Activated naive CD8-positive, alpha-beta T cell treated with anti-CD3 and anti-CD28 coated beads for 36 hours (primary cell): ENCODE measurements at regions not wholly inside any gene's neighbourhood (a gene's known extent, or its start where the extent isn't known, plus 50 kb on each side); places are given as distances from the start of the nearest gene placed in this dataset.

Source experiments
- DNase-seq: peaks from one replicate; pipeline ENCODE4 v3.0.0; 2021
- H3K27ac Mint-ChIP-seq: one replicate; pipeline ENCODE4 v1.8.0; 2022; ENCODE audit warnings: mild to moderate bottlenecking, moderate library complexity, mixed read lengths
- H3K27me3 Mint-ChIP-seq: one replicate; pipeline ENCODE4 v1.8.0; 2022; ENCODE audit warnings: mild to moderate bottlenecking, mixed read lengths
- H3K36me3 Mint-ChIP-seq: one replicate; pipeline ENCODE4 v1.8.0; 2021; ENCODE audit warnings: mild to moderate bottlenecking, mixed read lengths
- H3K4me1 Mint-ChIP-seq: one replicate; pipeline ENCODE4 v1.8.0; 2021; ENCODE audit warnings: mixed read lengths
- H3K4me3 Mint-ChIP-seq: one replicate; pipeline ENCODE4 v1.8.0; 2022; ENCODE audit warnings: mild to moderate bottlenecking, moderate library complexity, mixed read lengths
- H3K9me3 Mint-ChIP-seq: one replicate; pipeline ENCODE4 v1.8.0; 2022; ENCODE audit warnings: mixed read lengths

DNA sequence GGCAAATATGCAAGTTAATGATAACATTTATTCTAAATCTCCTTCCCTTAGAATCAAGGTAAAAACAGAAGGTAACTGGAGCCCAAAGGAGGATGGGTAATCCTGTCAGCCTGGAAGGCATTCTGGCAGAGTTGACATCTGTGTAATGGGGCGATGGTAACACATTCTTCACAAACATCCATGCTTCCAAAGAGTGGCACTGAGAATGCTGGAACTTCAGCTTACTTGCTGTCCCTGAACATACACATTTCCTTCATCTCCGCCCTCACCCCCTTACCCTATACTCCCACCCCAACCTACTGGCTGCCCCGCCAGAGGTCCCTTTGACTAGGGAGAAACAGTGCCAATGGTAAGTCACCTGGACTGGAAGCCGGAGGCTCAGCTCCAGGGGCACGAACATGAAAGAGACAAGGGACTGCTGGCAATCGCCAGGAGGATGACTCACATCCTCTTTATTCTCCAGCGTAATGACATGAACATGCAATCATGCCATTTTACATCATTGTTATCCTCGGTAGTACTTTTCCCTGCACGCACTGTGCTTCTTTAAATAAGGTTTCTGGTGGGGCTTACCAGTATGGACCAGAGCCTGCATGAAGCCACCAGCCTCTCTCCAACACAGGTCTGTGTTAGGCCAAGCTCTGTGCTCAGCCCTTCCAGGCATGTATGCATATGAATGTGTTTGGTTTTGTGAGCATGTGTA, 694.2 kb upstream of the TENM3 start:
- H3K27me3 Mint-ChIP-seq, result no peaks in the 10 kb centered on the region
- no peak overlapping the region for H3K4me3 Mint-ChIP-seq
- no peak overlapping the region for H3K27ac Mint-ChIP-seq
- H3K9me3 Mint-ChIP-seq, result peaks cover 9% of the 10 kb centered on the region
- H3K36me3 Mint-ChIP-seq, result no peaks in the 10 kb centered on the region
- DNase-seq, result no peak
- no peaks in the 10 kb centered on the region for H3K4me1 Mint-ChIP-seq

DNA sequence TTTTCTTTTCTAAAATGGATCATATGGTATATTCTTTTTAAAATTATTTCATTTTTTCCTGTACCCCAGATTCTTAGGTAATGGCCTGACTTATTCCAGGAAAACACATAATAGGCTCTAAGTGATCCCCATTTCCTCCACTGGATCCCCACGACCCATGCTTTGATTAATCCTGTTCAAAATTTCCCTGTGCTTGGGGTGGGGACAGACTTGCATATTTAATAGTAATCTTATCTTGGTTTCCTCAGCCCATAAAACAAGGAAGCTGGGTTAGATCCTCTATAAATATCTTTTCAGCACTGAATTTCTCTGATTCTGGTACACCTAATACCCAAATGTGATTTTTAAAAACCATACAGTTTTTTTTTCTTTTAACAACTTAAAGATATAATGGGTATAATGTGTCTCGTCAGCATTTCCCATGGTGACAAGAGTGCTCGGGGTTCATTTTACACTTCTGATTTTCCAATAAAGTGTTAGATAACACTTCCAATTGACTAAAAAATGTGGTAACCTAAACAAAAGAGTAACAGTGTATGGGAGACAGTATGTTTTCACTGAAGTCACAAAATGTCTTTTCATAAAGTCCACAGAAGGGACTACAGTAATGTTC, 693.5 kb upstream of the TENM3 start:
- Mint-ChIP-seq H3K9me3 (peaks cover 9% of the 10 kb centered on the region), H3K4me1 (no peaks in the 10 kb centered on the region), H3K36me3 (no peaks in the 10 kb centered on the region), H3K27ac (no peak overlapping the region), H3K27me3 (no peaks in the 10 kb centered on the region), H3K4me3 (no peak overlapping the region)
- DNase-seq, result no peak

- H3K36me3 Mint-ChIP-seq, result no peaks in the 10 kb centered on the region
- H3K4me1 Mint-ChIP-seq, result no peaks in the 10 kb centered on the region
- no peak for DNase-seq
- H3K27ac Mint-ChIP-seq, result no peak overlapping the region
- no peaks in the 10 kb centered on the region for H3K27me3 Mint-ChIP-seq
- peaks cover 9% of the 10 kb centered on the region for H3K9me3 Mint-ChIP-seq
- H3K4me3 Mint-ChIP-seq, result no peak overlapping the region
These were observed 692.8 kb upstream of the TENM3 start for GRCh38 chr4:181550381-181550780.

- Mint-ChIP-seq H3K36me3 (no peaks in the 10 kb centered on the region), H3K9me3 (peaks cover 6% of the 10 kb centered on the region), H3K4me1 (no peaks in the 10 kb centered on the region), H3K4me3 (no peak overlapping the region), H3K27ac (no peak overlapping the region), H3K27me3 (no peaks in the 10 kb centered on the region)
- no peak for DNase-seq
These were observed 683.6 kb upstream of the TENM3 start for GRCh38 chr4:181559637-181560036.

DNA sequence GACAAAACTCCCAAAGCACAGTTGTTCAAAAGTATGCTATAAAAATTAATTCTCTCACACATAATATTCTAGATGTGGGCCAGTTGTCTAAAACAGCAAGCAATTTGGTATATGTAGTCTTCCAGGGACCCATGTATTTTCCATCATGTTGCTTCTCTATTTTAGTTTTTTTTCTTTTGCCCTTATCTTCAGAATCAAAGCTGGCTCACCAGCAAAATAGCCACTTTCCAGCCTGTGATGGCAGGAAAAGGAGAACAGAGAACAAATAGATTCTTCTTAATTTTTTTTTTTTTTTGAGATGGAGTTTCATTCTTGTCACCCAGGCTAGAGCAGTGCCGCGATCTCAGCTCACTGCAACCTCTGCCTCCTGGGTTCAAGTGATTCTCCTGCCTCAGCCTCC, 680.8 kb upstream of the TENM3 start:
- Mint-ChIP-seq H3K4me1 (no peaks in the 10 kb centered on the region), H3K36me3 (no peaks in the 10 kb centered on the region), H3K27ac (no peak overlapping the region), H3K9me3 (peaks cover 6% of the 10 kb centered on the region), H3K27me3 (no peaks in the 10 kb centered on the region), H3K4me3 (no peak overlapping the region)
- DNase-seq, result no peak

DNA sequence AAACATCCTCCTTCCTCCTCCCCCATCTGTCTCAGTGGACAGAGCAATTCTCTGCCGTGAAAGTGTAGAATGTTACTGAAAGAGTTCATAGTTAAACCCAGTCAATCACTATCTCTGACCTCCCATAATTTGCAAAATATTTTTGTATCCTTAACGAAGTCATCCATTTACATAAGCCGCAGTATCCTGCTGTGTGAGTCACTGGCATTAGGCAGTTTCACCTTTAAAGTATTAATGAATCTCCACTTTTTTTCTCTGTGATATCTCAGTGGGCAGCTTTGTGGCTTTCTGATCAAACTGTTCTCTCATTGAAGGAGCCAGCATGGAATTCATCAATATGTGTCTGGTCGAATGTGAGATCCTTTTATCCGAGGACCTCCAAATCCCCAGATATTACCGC, 678.6 kb upstream of the TENM3 start:
- H3K4me3 Mint-ChIP-seq, result no peak overlapping the region
- DNase-seq, result no peak
- no peaks in the 10 kb centered on the region for H3K27me3 Mint-ChIP-seq
- peaks cover 6% of the 10 kb centered on the region for H3K9me3 Mint-ChIP-seq
- H3K27ac Mint-ChIP-seq, result no peak overlapping the region
- no peaks in the 10 kb centered on the region for H3K36me3 Mint-ChIP-seq
- H3K4me1 Mint-ChIP-seq, result no peaks in the 10 kb centered on the region

GRCh38 chr4:181566490-181566889, 676.7 kb upstream of the TENM3 start:
- Mint-ChIP-seq H3K4me1 (no peaks in the 10 kb centered on the region), H3K27ac (no peak overlapping the region), H3K36me3 (no peaks in the 10 kb centered on the region), H3K27me3 (no peaks in the 10 kb centered on the region), H3K4me3 (no peak overlapping the region), H3K9me3 (peaks cover 2% of the 10 kb centered on the region)
- no peak for DNase-seq

- Mint-ChIP-seq H3K4me3 (no peak overlapping the region), H3K4me1 (no peaks in the 10 kb centered on the region), H3K36me3 (no peaks in the 10 kb centered on the region), H3K27ac (no peak overlapping the region), H3K9me3 (no peaks in the 10 kb centered on the region), H3K27me3 (no peaks in the 10 kb centered on the region)
- DNase-seq, result no peak
These were observed 673.6 kb upstream of the TENM3 start for GRCh38 chr4:181569553-181569952.

DNA sequence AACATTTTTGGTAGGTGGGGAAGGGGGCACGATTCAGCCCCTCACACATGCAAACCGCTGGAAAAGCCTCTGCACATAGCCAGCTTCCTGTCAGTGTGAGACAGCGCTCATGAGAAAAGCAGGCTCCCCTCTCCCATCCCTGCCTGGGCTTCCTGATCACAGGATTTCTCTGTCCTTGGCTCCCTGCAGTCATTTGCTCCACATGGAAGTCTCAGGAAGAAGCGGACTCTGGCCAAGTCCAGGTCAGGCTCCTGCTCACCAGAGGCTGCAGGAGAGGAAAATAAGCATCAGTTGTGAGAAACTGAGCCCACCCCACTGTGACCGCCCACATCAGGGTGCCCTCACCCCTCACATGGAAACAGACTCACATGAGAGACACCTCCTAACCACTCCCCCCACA, 664.3 kb upstream of the TENM3 start:
- H3K4me3 Mint-ChIP-seq, result no peak overlapping the region
- H3K36me3 Mint-ChIP-seq, result no peaks in the 10 kb centered on the region
- peaks cover 4% of the 10 kb centered on the region for H3K27me3 Mint-ChIP-seq
- DNase-seq, result no peak
- H3K27ac Mint-ChIP-seq, result no peak overlapping the region
- no peaks in the 10 kb centered on the region for H3K4me1 Mint-ChIP-seq
- peaks cover 1% of the 10 kb centered on the region for H3K9me3 Mint-ChIP-seq

- Mint-ChIP-seq H3K4me1 (no peaks in the 10 kb centered on the region), H3K4me3 (no peak overlapping the region), H3K36me3 (no peaks in the 10 kb centered on the region)
These were observed 663.7 kb upstream of the TENM3 start for GRCh38 chr4:181579486-181579885.

GRCh38 chr4:181581983-181582382, 661.2 kb upstream of the TENM3 start:
- H3K27ac Mint-ChIP-seq, result no peak overlapping the region
- peaks cover 3% of the 10 kb centered on the region for H3K9me3 Mint-ChIP-seq
- no peaks in the 10 kb centered on the region for H3K36me3 Mint-ChIP-seq
- DNase-seq, result no peak
- H3K4me1 Mint-ChIP-seq, result no peaks in the 10 kb centered on the region
- H3K27me3 Mint-ChIP-seq, result peaks cover 4% of the 10 kb centered on the region
- no peak overlapping the region for H3K4me3 Mint-ChIP-seq

More at GRCh38 chr4:181579486-181579885, 663.7 kb upstream of the TENM3 start:
- Mint-ChIP-seq H3K9me3 (peaks cover 1% of the 10 kb centered on the region), H3K27me3 (peaks cover 4% of the 10 kb centered on the region), H3K27ac (no peak overlapping the region)
- no peak for DNase-seq

DNA sequence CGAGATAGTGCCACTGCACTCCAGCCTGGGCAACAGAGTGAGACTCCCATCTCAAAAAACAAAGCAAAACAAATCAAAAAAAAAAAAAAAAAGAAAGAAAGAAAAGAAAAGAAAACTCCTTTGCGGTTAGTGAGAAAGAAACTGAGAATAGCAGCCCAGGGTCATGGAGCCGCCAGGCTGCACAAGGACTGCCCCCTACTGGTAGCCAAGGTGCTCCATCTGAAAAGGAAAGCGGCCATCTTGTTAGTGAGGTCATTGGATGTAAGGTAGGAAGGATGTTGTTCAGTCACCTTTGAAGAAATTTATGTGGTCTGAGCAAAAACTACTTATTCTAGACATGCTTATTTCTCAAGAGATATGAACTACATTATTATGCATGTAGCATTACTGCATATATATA, 660.6 kb upstream of the TENM3 start:
- H3K9me3 Mint-ChIP-seq, result peaks cover 6% of the 10 kb centered on the region
- no peak overlapping the region for H3K27ac Mint-ChIP-seq
- DNase-seq, result no peak
- no peak overlapping the region for H3K4me3 Mint-ChIP-seq
- no peaks in the 10 kb centered on the region for H3K4me1 Mint-ChIP-seq
- no peaks in the 10 kb centered on the region for H3K36me3 Mint-ChIP-seq
- H3K27me3 Mint-ChIP-seq, result peaks cover 4% of the 10 kb centered on the region

DNA sequence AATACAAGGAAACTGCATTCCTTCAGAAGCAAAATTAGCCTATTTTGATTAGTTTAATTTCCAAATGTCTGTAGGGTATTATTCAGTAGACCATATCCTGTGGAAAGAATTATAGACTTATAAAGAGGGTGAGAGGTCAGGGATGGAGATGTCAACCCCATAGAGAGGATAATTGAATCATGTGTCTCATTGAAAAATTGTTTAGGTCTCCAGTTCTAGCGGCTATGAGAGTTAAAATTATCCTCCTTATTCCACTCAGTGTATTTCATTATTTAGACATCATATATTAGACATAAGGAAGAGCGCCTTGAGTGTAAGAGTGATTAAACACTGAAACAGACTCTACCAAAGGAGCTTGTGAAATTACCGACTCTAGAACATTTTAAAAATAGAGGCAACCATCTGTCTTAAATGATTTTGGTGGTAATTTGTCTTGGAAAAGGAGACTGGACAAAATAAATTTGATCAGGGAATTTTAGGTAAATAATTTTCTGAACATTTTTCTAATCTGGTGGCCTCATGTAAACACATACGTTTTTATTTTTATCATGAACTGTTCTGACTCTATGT, 654.4 kb upstream of the TENM3 start:
- H3K27ac Mint-ChIP-seq, result no peak overlapping the region
- peaks cover 8% of the 10 kb centered on the region for H3K9me3 Mint-ChIP-seq
- no peaks in the 10 kb centered on the region for H3K27me3 Mint-ChIP-seq
- H3K4me1 Mint-ChIP-seq, result no peaks in the 10 kb centered on the region
- H3K36me3 Mint-ChIP-seq, result no peaks in the 10 kb centered on the region
- DNase-seq, result no peak
- H3K4me3 Mint-ChIP-seq, result no peak overlapping the region

DNA sequence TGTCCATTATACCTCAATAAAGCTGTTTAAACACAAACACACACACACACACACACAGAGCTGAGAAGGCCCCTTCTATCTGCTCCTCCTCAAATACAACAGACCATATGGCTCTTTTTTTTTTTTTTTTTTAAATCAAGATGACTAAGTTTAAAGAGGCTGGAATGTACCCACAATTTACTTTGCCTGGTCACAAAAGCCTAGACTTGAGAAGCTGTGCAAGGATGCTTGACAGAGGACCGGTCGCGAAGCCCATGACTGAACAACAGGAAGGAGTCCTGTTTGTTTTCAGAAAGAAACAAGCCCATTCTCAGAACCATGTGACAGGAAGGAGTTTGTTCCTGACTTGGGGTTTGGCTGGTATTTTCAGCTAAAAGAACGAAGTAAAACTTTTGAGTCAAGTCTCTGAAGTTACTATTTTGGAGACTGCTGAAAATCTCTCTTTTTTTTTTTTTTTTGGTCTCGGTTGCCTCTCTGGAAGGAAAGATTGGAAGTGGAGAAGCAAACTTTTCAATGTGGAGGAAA, 650.9 kb upstream of the TENM3 start:
- no peak overlapping the region for H3K4me3 Mint-ChIP-seq
- no peaks in the 10 kb centered on the region for H3K4me1 Mint-ChIP-seq
- no peaks in the 10 kb centered on the region for H3K36me3 Mint-ChIP-seq
- DNase-seq, result no peak
- peaks cover 3% of the 10 kb centered on the region for H3K9me3 Mint-ChIP-seq
- no peak overlapping the region for H3K27ac Mint-ChIP-seq
- H3K27me3 Mint-ChIP-seq, result no peaks in the 10 kb centered on the region

DNA sequence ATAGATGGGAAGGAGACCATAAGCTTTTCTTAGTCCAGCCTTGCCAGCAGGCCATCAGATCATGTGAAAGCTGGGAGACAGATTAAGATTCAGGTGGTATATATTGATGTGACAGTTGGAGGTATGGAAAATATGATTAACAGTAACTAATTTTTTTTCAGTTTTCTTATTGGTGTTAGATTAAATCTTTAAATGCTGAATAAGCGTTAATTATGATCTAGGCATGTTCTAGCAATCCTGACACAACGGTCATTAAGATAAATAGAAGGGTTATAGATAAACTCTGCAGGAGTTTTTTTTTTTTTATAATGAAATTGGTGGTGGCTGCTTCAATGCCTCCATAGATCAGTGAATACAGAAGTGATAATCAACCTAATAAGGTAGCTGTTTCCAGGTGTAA, 649.5 kb upstream of the TENM3 start:
- Mint-ChIP-seq H3K4me1 (no peaks in the 10 kb centered on the region), H3K27ac (no peak overlapping the region), H3K4me3 (no peak overlapping the region), H3K27me3 (no peaks in the 10 kb centered on the region), H3K9me3 (peaks cover 3% of the 10 kb centered on the region), H3K36me3 (no peaks in the 10 kb centered on the region)
- DNase-seq, result no peak

DNA sequence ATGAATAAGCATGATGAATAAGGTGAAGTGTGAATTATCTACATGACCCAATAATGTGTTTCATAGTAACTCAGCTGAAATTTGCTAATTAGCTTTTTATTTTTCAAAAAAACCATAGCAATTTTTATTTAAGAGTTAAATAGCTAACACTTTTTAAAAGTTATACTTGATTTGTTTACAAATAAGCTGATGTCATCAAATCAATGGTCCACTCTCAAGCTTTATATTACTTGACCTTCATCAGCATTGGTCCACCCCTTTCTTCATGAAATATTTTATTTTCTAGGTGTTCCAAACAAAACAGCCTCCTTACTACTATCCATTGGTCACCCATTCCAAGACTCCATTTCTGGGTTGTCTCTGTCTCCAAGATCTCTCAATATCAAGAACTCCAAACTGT, 649.0 kb upstream of the TENM3 start:
- Mint-ChIP-seq H3K4me3 (no peak overlapping the region), H3K36me3 (no peaks in the 10 kb centered on the region), H3K9me3 (peaks cover 2% of the 10 kb centered on the region), H3K27me3 (no peaks in the 10 kb centered on the region), H3K4me1 (no peaks in the 10 kb centered on the region), H3K27ac (no peak overlapping the region)
- no peak for DNase-seq
